H9 (cell line): ENCODE measurements at regions not wholly inside any gene's neighbourhood (a gene's known extent, or its start where the extent isn't known, plus 50 kb on each side); places are given as distances from the start of the nearest gene placed in this dataset.

Experiments
- DNase-seq: peaks from one replicate; pipeline ENCODE4 v3.0.0-alpha.2; 2017
- H2AFZ ChIP-seq: one replicate; pipeline ENCODE4 v1.6.1; 2013; ENCODE audit warnings: mild to moderate bottlenecking, low read length, control low read depth, moderate library complexity
- H2AK5ac ChIP-seq: 2 replicates; pipeline ENCODE4 v1.6.1; 2013; ENCODE audit warnings: low read length, control low read depth, mixed read lengths; ENCODE audit not compliant: insufficient read length
- H2BK120ac ChIP-seq: one replicate; pipeline ENCODE4 v1.6.1; 2013; ENCODE audit warnings: low read depth, mild to moderate bottlenecking, low read length, control low read depth, inconsistent platforms; ENCODE audit not compliant: poor library complexity, severe bottlenecking
- H2BK12ac ChIP-seq: 2 replicates; pipeline ENCODE4 v1.6.1; 2013; ENCODE audit warnings: low read length, control low read depth, mixed read lengths, low read depth; ENCODE audit not compliant: insufficient read length
- H2BK15ac ChIP-seq: 2 replicates; pipeline ENCODE4 v1.6.1; 2013; ENCODE audit warnings: low read depth, low read length, control low read depth
- H2BK20ac ChIP-seq: one replicate; pipeline ENCODE4 v1.6.1; 2013; ENCODE audit warnings: low read depth, mild to moderate bottlenecking, low read length, control low read depth, inconsistent platforms; ENCODE audit not compliant: poor library complexity, severe bottlenecking
- H2BK5ac ChIP-seq: 2 replicates; pipeline ENCODE4 v1.6.1; 2013; ENCODE audit warnings: low read length, control low read depth, mixed read lengths; ENCODE audit not compliant: insufficient read length
- H3K14ac ChIP-seq: 2 replicates; pipeline ENCODE4 v1.6.1; 2013; ENCODE audit warnings: low read length, control low read depth; ENCODE audit not compliant: insufficient read depth
- H3K18ac ChIP-seq: 2 replicates; pipeline ENCODE4 v1.6.1; 2013; ENCODE audit warnings: low read depth, mild to moderate bottlenecking, mixed read lengths, low read length, control low read depth; ENCODE audit not compliant: insufficient read length
- H3K23ac ChIP-seq: 2 replicates; pipeline ENCODE4 v1.6.1; 2013; ENCODE audit warnings: low read length, control low read depth, mixed read lengths, low read depth; ENCODE audit not compliant: insufficient read length
- H3K23me2 ChIP-seq: 2 replicates; pipeline ENCODE4 v1.6.1; 2013; ENCODE audit warnings: low read depth, mild to moderate bottlenecking, mixed read lengths, low read length, control low read depth; ENCODE audit not compliant: insufficient read length, poor library complexity, severe bottlenecking
- H3K27ac ChIP-seq: 2 replicates; pipeline ENCODE4 v1.5.1; 2013; ENCODE audit warnings: low read length, control low read depth, mixed read lengths, low read depth; ENCODE audit not compliant: insufficient read length
- H3K27me3 ChIP-seq: 2 replicates; pipeline ENCODE4 v1.6.1; 2013; ENCODE audit warnings: low read length, control low read depth, inconsistent platforms; ENCODE audit not compliant: insufficient read depth
- H3K4ac ChIP-seq: 2 replicates; pipeline ENCODE4 v1.6.1; 2013; ENCODE audit warnings: low read depth, mild to moderate bottlenecking, control low read depth, inconsistent platforms, low read length, moderate library complexity
- H3K4me1 ChIP-seq: 2 replicates; pipeline ENCODE4 v1.6.1; 2013; ENCODE audit warnings: low read length, control low read depth, inconsistent platforms; ENCODE audit not compliant: insufficient read depth
- H3K4me2 ChIP-seq: 2 replicates; pipeline ENCODE4 v1.6.1; 2013; ENCODE audit warnings: low read length, control low read depth, mixed read lengths; ENCODE audit not compliant: insufficient read length, insufficient read depth
- H3K56ac ChIP-seq: 2 replicates; pipeline ENCODE4 v1.6.1; 2013; ENCODE audit warnings: low read depth, mild to moderate bottlenecking, mixed read lengths, low read length, control low read depth; ENCODE audit not compliant: insufficient read length
- H3K79me1 ChIP-seq: 2 replicates; pipeline ENCODE4 v1.6.1; 2013; ENCODE audit warnings: low read depth, mild to moderate bottlenecking, moderate library complexity, low read length, control low read depth, inconsistent platforms; ENCODE audit not compliant: insufficient read depth, poor library complexity, severe bottlenecking
- H3K79me2 ChIP-seq: 2 replicates; pipeline ENCODE4 v1.6.1; 2013; ENCODE audit warnings: low read length, control low read depth, inconsistent platforms; ENCODE audit not compliant: insufficient read depth
- H3K9ac ChIP-seq: 2 replicates; pipeline ENCODE4 v1.6.1; 2013; ENCODE audit warnings: low read length, control low read depth, mixed read lengths; ENCODE audit not compliant: insufficient read length; ENCODE audit errors: extremely low read depth
- H3K9me3 ChIP-seq: one replicate; pipeline ENCODE4 v1.6.1; 2013; ENCODE audit warnings: low read depth, low read length, inconsistent platforms; ENCODE audit not compliant: control insufficient read depth
- H3T11ph ChIP-seq: one replicate; pipeline ENCODE4 v1.6.1; 2013; ENCODE audit warnings: mild to moderate bottlenecking, low read length, control low read depth, inconsistent platforms
- H4K20me1 ChIP-seq: one replicate; pipeline ENCODE4 v1.6.1; 2013; ENCODE audit not compliant: control insufficient read depth, insufficient read length, insufficient read depth
- H4K5ac ChIP-seq: 2 replicates; pipeline ENCODE4 v1.6.1; 2013; ENCODE audit warnings: low read depth, mild to moderate bottlenecking, mixed read lengths, low read length, control low read depth; ENCODE audit not compliant: insufficient read length
- H4K8ac ChIP-seq: replicated peaks from 2 replicates; pipeline ENCODE4 v1.6.1; 2013; ENCODE audit warnings: low read length, control low read depth, mixed read lengths, low read depth; ENCODE audit not compliant: insufficient read length
- H4K91ac ChIP-seq: 2 replicates; pipeline ENCODE4 v1.6.1; 2013; ENCODE audit warnings: low read depth, mild to moderate bottlenecking, moderate library complexity, mixed read lengths, low read length, control low read depth; ENCODE audit not compliant: insufficient read length
- H3K27ac Mint-ChIP-seq, 3 experiments: 2 replicates in 2 of 3; 3 replicates in 1 of 3; pipeline ENCODE4 v1.8.0; 2020 to 2021; ENCODE audit warnings: mixed read lengths in 3 of 3, mild to moderate bottlenecking in 1 of 3, moderate library complexity in 1 of 3
- H3K27me3 Mint-ChIP-seq: 2 replicates; pipeline ENCODE4 v1.8.0; 2021; ENCODE audit warnings: low read depth, mild to moderate bottlenecking, moderate library complexity, mixed read lengths
- H3K36me3 Mint-ChIP-seq, 3 experiments: 2 replicates in 2 of 3; 3 replicates in 1 of 3; pipeline ENCODE4 v1.8.0; 2020 to 2021; ENCODE audit warnings: low read depth in 3 of 3, mixed read lengths in 3 of 3; ENCODE audit not compliant: insufficient read depth in 1 of 3
- H3K4me1 Mint-ChIP-seq, 2 experiments: 2 replicates each; pipeline ENCODE4 v1.8.0; 2020; ENCODE audit warnings: mixed read lengths in 2 of 2
- H3K4me3 Mint-ChIP-seq, 2 experiments: 2 replicates in 1 of 2; 3 replicates in 1 of 2; pipeline ENCODE4 v1.8.0; 2020 to 2021; ENCODE audit warnings: mild to moderate bottlenecking in 2 of 2, mixed read lengths in 2 of 2, moderate library complexity in 1 of 2
- H3K9me3 Mint-ChIP-seq, 2 experiments: 2 replicates in 1 of 2; 3 replicates in 1 of 2; pipeline ENCODE4 v1.8.0; 2020; ENCODE audit warnings: mild to moderate bottlenecking in 2 of 2, mixed read lengths in 2 of 2, moderate library complexity in 1 of 2
- TF ChIP-seq, protein P1 (sequence below): fragments of 200-600 bp; sonication (generic); conservative IDR thresholded peaks from 3 replicates; pipeline ENCODE4 v1.8.0; 2021; ENCODE audit warnings: antibody characterized with exemption, mild to moderate bottlenecking

DNA sequence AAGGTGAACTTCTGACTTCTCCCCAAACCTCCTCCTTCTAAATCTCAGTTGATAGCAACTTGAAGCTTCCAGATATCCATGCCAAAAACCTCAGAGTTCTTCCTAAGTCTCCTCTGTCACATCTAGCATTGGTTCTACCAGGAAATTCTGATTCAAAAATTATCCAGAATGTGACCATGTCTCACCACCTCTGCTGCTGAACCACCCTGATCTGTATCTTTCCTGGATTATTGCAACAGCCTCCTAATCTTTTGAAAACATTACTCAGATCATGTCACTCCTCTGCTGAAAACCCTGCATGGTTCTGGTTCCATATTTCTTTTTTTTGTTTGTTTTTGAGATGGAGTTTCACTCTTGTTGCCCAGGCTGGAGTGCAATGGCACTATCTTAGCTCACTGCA lies 78.7 kb upstream of the TNFSF11 start:
- Mint-ChIP-seq H3K27ac (no peak overlapping the region), H3K9me3 (peaks cover 0 to 3% of the 10 kb centered on the region in 2 experiments; a peak in 1 of 5 replicates), H3K36me3 (no peaks in the 10 kb centered on the region; a peak in 1 of 7 replicates), H3K4me3 (no peak overlapping the region), H3K27me3 (no peaks in the 10 kb centered on the region; the same call in 1 of the 2 replicates), H3K4me1 (no peaks in the 10 kb centered on the region)
- Histone ChIP-seq H3K14ac (no peak overlapping the region), H3K27ac (no peak overlapping the region), H3K23me2 (no peaks in the 10 kb centered on the region), H3T11ph (no peak overlapping the region), H4K20me1 (no peaks in the 10 kb centered on the region), H4K8ac (no peak overlapping the region), H3K4me1 (no peaks in the 10 kb centered on the region), H3K4ac (no peak overlapping the region), H3K27me3 (no peaks in the 10 kb centered on the region), H3K4me2 (no peak overlapping the region), H3K18ac (no peak overlapping the region), H2BK20ac (no peak overlapping the region), H2AK5ac (no peak overlapping the region), H2BK15ac (no peak overlapping the region), H3K79me1 (no peaks in the 10 kb centered on the region), H2AFZ (no peak overlapping the region), H2BK12ac (no peak overlapping the region), H4K5ac (no peak overlapping the region), H3K56ac (no peak overlapping the region), H3K79me2 (no peaks in the 10 kb centered on the region), H3K9me3 (no peaks in the 10 kb centered on the region), H3K23ac (no peak overlapping the region), H2BK120ac (no peak overlapping the region), H2BK5ac (no peak overlapping the region), H3K9ac (no peak overlapping the region), H4K91ac (no peak overlapping the region)
- TF ChIP-seq, protein P1, sequence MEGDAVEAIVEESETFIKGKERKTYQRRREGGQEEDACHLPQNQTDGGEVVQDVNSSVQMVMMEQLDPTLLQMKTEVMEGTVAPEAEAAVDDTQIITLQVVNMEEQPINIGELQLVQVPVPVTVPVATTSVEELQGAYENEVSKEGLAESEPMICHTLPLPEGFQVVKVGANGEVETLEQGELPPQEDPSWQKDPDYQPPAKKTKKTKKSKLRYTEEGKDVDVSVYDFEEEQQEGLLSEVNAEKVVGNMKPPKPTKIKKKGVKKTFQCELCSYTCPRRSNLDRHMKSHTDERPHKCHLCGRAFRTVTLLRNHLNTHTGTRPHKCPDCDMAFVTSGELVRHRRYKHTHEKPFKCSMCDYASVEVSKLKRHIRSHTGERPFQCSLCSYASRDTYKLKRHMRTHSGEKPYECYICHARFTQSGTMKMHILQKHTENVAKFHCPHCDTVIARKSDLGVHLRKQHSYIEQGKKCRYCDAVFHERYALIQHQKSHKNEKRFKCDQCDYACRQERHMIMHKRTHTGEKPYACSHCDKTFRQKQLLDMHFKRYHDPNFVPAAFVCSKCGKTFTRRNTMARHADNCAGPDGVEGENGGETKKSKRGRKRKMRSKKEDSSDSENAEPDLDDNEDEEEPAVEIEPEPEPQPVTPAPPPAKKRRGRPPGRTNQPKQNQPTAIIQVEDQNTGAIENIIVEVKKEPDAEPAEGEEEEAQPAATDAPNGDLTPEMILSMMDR: no peak
- DNase-seq: no peak
